Adrenal gland (tissue), 5 donors: ENCODE measurements at regions not wholly inside any gene's neighbourhood (a gene's known extent, or its start where the extent isn't known, plus 50 kb on each side); places are given as distances from the start of the nearest gene placed in this dataset.

Source experiments
- POLR2A ChIP-seq, 2 donors: fragments of 450-650 bp; IDR thresholded peaks; one replicate each; pipeline ENCODE4 v1.6.1; 2017; ENCODE audit warnings: antibody characterized with exemption in 2 of 2, mild to moderate bottlenecking in 2 of 2, moderate library complexity in 1 of 2
- TF ChIP-seq, protein P1 (sequence below), 6 experiments: fragments of 450-650 bp in 4 of 6; fragments of 200-600 bp in 2 of 6; sonication (generic) in 1 of 6; IDR thresholded peaks; 1 replicate in 5 of 6; 2 replicates in 1 of 6; pipeline versions ENCODE4 v1.5.1 to v1.8.0; 2016 to 2021; ENCODE audit warnings: antibody characterized with exemption in 6 of 6, mild to moderate bottlenecking in 2 of 6, moderate library complexity in 1 of 6
- donor health status: DM: no; HTN: no; CAD: no.

DNA sequence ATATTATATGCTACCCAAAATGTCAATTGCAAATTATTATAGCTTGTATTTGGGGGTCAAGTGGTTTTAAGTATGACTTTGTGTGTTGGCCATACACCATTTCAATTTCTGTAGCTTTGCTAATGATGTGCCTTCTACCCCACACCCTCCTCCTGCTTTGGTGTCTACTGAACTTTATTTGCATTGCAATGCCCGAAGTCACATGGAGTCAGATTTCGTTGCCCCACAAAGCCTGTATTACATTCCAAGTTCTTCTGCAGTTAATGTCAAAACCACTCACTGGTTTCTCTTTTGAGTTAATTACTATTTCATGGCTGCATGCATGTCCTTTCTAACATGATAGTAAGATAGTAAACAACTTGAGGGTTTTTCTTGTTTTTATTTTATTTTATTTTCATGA lies 528.9 kb downstream of the RIT2 start:
- TF ChIP-seq, protein P1, sequence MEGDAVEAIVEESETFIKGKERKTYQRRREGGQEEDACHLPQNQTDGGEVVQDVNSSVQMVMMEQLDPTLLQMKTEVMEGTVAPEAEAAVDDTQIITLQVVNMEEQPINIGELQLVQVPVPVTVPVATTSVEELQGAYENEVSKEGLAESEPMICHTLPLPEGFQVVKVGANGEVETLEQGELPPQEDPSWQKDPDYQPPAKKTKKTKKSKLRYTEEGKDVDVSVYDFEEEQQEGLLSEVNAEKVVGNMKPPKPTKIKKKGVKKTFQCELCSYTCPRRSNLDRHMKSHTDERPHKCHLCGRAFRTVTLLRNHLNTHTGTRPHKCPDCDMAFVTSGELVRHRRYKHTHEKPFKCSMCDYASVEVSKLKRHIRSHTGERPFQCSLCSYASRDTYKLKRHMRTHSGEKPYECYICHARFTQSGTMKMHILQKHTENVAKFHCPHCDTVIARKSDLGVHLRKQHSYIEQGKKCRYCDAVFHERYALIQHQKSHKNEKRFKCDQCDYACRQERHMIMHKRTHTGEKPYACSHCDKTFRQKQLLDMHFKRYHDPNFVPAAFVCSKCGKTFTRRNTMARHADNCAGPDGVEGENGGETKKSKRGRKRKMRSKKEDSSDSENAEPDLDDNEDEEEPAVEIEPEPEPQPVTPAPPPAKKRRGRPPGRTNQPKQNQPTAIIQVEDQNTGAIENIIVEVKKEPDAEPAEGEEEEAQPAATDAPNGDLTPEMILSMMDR (IDR thresholded peaks at IDR 0.05) = no peak
- no peak for TF ChIP-seq POLR2A (IDR thresholded peaks at IDR 0.05)
